ENCODE measurements at regions not wholly inside any gene's neighbourhood (a gene's known extent, or its start where the extent isn't known, plus 50 kb on each side); places are given as distances from the start of the nearest gene placed in this dataset.

DNA sequence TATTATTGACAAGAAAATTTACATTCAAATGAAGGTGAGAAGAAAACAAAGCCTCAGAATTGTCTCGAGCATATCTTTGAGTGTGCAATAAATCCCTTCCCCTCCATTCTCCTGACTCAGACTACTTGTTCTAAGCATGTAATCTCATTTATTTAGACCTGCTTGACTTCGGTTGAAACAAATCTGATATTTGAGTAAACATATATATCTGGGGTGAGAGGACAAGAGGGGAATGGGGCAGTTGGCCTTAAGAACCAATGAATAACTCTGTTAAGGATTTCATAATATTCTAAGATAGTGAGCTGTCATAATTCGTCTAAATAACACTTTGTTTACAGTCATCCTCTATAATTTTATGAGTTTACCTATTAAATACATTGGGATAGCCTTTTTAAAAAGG is 142.7 kb downstream of the SIPA1L2 start:
- no peak for ATAC-seq
- TF ChIP-seq, protein P1, sequence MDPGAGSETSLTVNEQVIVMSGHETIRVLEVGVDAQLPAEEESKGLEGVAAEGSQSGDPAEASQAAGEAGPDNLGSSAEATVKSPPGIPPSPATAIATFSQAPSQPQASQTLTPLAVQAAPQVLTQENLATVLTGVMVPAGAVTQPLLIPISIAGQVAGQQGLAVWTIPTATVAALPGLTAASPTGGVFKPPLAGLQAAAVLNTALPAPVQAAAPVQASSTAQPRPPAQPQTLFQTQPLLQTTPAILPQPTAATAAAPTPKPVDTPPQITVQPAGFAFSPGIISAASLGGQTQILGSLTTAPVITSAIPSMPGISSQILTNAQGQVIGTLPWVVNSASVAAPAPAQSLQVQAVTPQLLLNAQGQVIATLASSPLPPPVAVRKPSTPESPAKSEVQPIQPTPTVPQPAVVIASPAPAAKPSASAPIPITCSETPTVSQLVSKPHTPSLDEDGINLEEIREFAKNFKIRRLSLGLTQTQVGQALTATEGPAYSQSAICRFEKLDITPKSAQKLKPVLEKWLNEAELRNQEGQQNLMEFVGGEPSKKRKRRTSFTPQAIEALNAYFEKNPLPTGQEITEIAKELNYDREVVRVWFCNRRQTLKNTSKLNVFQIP (CRISPR knock-in tag; IDR thresholded peaks at IDR 0.05; ENCODE audit: borderline replicate concordance, low read depth) = no peak
- TF ChIP-seq ZFP3 (CRISPR knock-in tag; IDR thresholded peaks at IDR 0.05) (no peak), ZC3H10 (CRISPR knock-in tag; IDR thresholded peaks at IDR 0.05) (no peak), ZNF8 (CRISPR knock-in tag; IDR thresholded peaks at IDR 0.05) (no peak)

DNA sequence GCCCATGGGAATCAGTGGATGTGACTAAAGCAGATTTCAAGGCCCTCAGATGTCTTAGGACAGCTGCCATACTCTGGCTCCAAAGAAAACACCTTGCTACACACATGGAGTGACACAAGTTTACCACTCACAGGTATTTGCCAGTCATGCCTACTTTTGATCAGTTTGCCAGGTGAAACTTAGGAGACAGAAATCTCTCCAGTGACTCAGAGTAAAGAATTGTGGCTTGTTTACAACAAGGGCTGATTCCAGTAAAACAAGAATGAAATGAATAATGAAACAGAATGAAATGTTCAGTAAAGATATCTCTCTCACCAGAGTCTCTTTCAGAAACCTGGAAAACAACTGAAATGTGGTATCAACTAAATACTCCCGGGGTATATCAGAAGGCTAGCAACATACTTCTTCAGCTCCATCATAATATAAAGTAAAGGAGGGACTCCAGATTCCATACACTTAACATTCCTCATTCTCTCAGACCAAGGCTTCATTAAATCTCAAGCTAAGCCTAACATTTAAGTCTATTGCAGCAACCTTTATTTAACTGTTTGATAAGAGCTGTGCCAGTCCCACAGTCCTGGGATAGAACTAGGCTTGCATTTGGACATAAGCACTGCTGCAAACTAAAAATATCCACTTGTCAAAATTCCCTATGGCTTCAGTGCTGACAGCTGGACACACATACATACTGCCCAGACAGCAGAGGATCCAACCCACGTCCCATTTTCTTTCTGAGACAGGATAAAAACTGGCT is 143.3 kb downstream of the SIPA1L2 start:
- ATAC-seq = no peak
- TF ChIP-seq RARB (CRISPR knock-in tag; IDR thresholded peaks at IDR 0.05) = no peak
- no peak for TF ChIP-seq ZNF70 (CRISPR knock-in tag; IDR thresholded peaks at IDR 0.05)
- TF ChIP-seq OSR1 (CRISPR knock-in tag; IDR thresholded peaks at IDR 0.05) = no peak
- TF ChIP-seq CSDC2 (CRISPR knock-in tag; IDR thresholded peaks at IDR 0.05) = no peak
- TF ChIP-seq, protein P2, sequence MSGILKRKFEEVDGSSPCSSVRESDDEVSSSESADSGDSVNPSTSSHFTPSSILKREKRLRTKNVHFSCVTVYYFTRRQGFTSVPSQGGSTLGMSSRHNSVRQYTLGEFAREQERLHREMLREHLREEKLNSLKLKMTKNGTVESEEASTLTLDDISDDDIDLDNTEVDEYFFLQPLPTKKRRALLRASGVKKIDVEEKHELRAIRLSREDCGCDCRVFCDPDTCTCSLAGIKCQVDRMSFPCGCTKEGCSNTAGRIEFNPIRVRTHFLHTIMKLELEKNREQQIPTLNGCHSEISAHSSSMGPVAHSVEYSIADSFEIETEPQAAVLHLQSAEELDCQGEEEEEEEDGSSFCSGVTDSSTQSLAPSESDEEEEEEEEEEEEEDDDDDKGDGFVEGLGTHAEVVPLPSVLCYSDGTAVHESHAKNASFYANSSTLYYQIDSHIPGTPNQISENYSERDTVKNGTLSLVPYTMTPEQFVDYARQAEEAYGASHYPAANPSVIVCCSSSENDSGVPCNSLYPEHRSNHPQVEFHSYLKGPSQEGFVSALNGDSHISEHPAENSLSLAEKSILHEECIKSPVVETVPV (CRISPR knock-in tag; IDR thresholded peaks at IDR 0.05) = no peak

DNA sequence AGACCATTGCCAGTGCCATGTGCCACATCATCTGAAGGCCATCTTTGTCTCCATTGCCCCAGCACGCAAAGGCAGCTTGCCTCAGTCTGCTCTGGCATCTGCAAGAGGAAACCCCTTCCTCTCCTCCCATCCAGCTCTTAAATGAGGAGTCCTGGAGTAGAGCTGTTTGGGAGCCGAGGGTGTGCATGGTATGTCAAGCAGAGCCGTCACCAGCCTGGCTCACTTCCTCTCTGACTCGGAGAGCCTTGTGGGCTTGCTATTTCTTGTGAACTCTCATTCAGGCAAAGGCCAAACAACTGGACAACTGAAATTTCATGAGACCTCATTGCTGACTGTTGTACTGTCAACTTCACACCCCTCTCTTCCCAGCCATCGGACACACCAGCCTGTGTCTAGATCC is 143.9 kb downstream of the SIPA1L2 start:
- TF ChIP-seq SNAI2 (CRISPR knock-in tag; IDR thresholded peaks at IDR 0.05) (no peak), ZC3H10 (CRISPR knock-in tag; IDR thresholded peaks at IDR 0.05) (no peak), PPARA (CRISPR knock-in tag; IDR thresholded peaks at IDR 0.05; ENCODE audit: borderline replicate concordance) (no peak), RARB (CRISPR knock-in tag; IDR thresholded peaks at IDR 0.05) (no peak), OSR1 (CRISPR knock-in tag; IDR thresholded peaks at IDR 0.05) (no peak), TCF4 (CRISPR knock-in tag; IDR thresholded peaks at IDR 0.05; ENCODE audit: borderline replicate concordance) (no peak), GLIS3 (CRISPR knock-in tag; IDR thresholded peaks at IDR 0.05) (no peak), ZNF70 (CRISPR knock-in tag; IDR thresholded peaks at IDR 0.05) (no peak), BACH2 (CRISPR knock-in tag; IDR thresholded peaks at IDR 0.05; ENCODE audit: borderline replicate concordance) (no peak), ZNF565 (CRISPR knock-in tag; conservative IDR thresholded peaks at IDR 0.05; ENCODE audit: low read depth) (no peak), ISL1 (CRISPR knock-in tag; IDR thresholded peaks at IDR 0.05) (no peak), ZFP30 (CRISPR knock-in tag; IDR thresholded peaks at IDR 0.05) (no peak), ZFP3 (CRISPR knock-in tag; IDR thresholded peaks at IDR 0.05) (no peak), TOX (CRISPR knock-in tag; IDR thresholded peaks at IDR 0.05; ENCODE audit: borderline replicate concordance) (no peak), ARNTL (CRISPR knock-in tag; IDR thresholded peaks at IDR 0.05; ENCODE audit: borderline replicate concordance, low read depth) (no peak)
- TF ChIP-seq, protein P2 (CRISPR knock-in tag; IDR thresholded peaks at IDR 0.05) = no peak
- TF ChIP-seq, protein P1 (CRISPR knock-in tag; IDR thresholded peaks at IDR 0.05; ENCODE audit: borderline replicate concordance, low read depth) = no peak
- TF ChIP-seq, protein P3, sequence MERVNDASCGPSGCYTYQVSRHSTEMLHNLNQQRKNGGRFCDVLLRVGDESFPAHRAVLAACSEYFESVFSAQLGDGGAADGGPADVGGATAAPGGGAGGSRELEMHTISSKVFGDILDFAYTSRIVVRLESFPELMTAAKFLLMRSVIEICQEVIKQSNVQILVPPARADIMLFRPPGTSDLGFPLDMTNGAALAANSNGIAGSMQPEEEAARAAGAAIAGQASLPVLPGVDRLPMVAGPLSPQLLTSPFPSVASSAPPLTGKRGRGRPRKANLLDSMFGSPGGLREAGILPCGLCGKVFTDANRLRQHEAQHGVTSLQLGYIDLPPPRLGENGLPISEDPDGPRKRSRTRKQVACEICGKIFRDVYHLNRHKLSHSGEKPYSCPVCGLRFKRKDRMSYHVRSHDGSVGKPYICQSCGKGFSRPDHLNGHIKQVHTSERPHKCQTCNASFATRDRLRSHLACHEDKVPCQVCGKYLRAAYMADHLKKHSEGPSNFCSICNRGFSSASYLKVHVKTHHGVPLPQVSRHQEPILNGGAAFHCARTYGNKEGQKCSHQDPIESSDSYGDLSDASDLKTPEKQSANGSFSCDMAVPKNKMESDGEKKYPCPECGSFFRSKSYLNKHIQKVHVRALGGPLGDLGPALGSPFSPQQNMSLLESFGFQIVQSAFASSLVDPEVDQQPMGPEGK (CRISPR knock-in tag; IDR thresholded peaks at IDR 0.05; ENCODE audit: borderline replicate concordance) = no peak
- TF ChIP-seq, protein P4, sequence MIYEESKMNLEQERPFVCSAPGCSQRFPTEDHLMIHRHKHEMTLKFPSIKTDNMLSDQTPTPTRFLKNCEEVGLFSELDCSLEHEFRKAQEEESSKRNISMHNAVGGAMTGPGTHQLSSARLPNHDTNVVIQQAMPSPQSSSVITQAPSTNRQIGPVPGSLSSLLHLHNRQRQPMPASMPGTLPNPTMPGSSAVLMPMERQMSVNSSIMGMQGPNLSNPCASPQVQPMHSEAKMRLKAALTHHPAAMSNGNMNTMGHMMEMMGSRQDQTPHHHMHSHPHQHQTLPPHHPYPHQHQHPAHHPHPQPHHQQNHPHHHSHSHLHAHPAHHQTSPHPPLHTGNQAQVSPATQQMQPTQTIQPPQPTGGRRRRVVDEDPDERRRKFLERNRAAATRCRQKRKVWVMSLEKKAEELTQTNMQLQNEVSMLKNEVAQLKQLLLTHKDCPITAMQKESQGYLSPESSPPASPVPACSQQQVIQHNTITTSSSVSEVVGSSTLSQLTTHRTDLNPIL (CRISPR knock-in tag; IDR thresholded peaks at IDR 0.05; ENCODE audit: low read depth) = no peak
- ATAC-seq = no peak
